CD4-positive, alpha-beta T cell treated with Interleukin-4 for 4 hours (primary cell): ENCODE measurements at regions not wholly inside any gene's neighbourhood (a gene's known extent, or its start where the extent isn't known, plus 50 kb on each side); places are given as distances from the start of the nearest gene placed in this dataset.

ENCODE experiments used
- DNase-seq: peaks from one replicate; pipeline ENCODE4 v3.0.0-alpha.2; 2020

GRCh38 chr15:62975515-62975914 is 67.0 kb upstream of the TPM1 start:
- DNase-seq = no peak

DNA sequence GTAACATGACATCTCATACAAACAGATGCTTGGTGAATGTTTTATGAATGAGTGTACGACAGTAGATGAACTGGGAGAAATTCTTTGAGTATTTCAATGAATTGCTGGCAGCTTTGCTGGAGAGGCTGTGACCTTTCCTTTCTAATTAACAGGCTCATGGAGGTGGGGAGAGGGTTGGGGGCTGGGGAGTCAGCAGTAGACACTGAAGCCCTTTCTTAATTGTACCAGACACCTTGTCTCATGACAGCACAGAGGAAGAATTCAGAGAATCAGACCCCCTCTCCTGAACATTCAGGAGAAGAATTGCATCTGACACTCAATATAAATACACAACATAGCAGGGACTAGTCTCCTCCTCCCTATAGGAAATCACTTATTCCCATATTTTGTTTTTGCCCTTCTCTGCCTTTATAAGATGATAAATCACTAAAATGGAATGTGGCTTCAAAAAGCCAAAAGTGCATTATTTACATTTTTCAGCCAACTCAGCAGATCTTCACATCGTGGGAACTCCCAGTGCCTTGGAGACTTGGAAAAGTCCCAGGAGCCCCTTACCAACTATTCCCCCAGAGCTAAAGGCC is 66.2 kb upstream of the TPM1 start:
- no peak for DNase-seq

GRCh38 chr15:62977952-62978811 is 64.4 kb upstream of the TPM1 start:
- no peak for DNase-seq

DNA sequence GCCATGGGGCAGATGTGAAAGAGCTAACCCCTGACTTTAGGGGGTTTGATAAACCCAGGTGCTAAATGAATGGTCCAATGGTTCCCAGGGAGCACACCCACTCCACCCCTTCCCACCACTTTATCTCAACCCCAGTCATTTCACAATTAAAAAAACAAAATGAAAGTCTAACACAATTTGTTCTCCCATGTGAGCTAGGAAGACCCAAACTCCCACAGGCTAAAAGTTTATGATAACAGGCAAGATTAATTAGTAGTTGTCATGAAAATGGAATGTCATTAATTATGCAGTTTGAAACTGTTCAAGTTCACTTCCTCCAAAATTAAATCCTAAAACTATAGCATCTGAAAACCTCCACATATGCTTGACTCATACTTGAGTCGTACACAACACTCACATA is 63.3 kb upstream of the TPM1 start:
- DNase-seq = no peak

GRCh38 chr15:62981071-62981470 is 61.5 kb upstream of the TPM1 start:
- no peak for DNase-seq

DNA sequence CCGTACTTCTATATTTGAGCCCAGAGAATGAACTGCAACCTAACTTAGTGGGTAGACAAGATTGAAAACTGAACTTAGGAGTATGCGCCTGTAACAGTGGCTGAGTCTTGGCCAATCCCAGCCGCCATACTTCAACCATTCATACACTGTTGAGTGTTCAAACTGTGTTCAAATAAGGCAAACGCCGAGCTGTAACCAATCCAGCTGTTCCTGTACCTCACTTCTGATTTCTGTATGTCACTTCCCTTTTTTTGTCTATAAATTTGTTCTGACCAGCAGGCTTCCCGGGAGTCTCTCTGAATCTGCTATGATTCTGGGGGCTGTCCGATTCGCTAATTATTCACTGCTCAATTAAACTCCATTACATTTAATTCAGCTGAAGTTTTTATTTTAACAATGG is 58.6 kb upstream of the TPM1 start:
- no peak for DNase-seq

DNA sequence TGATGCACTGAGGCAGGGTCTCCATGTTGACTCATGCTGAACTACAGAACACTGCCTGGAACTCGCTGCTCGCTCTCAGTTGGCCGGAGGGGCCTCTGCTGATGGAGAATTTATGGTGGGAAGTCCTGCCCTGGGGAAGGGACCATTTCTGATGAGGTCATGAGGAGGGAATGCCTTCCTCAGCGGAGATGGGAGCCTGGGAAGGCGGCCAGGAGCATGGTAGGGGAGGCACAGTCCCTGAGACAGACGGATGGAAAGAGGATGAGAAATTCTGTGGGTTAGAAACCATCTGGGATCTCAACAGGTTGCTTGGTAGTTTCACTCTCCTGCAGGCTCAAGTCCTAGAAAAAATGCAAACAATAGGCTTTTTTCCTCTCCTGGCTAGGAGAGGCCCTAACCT is 56.8 kb upstream of the TPM1 start:
- DNase-seq = no peak

- DNase-seq = no peak
These were observed 55.6 kb upstream of the TPM1 start for GRCh38 chr15:62986948-62987347.

DNA sequence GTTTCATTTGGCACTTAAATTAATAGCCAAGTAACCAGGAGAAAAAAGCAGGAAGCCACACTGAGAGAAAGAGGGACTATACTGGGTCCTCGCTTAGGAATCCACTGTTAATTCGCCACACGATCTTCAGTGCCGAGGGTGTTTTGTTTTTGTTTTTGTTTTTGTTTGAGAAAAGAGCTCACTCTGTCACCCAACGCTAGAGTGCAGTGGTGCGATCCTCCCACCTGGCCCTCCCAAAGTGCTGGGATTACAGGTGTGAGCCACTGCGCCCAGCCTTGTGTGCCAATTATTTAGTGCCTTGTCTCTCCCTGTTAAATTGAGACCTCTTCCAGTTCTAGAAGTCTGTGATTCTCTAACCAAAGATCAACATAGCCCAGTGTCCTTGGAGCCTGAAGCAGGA is 53.8 kb upstream of the TPM1 start:
- no peak for DNase-seq

- no peak for DNase-seq
These were observed 53.0 kb upstream of the TPM1 start for GRCh38 chr15:62989366-62990055.

- DNase-seq = no peak
These were observed 50.8 kb upstream of the TPM1 start for GRCh38 chr15:62991698-62992097.

DNA sequence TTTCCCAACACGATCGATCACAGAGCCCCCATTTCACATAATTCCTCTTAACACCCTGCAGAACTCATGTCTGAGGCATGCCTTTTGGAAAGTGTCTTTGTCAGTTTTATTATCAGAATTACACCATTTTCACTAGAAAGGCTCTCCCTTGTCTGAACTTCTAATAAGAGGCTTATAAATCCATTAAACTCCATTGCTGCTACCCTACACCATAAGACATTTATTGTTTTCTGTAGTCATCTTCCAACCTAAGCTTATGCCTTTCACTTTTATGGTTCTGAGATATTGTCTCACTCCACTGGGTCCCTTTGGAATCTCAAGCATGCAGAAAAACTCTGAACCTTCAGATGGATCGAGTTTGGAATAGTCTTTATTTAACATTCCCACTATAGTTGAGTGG is 50.2 kb upstream of the TPM1 start:
- no peak for DNase-seq
